GM12878 (cell line): ENCODE measurements at regions not wholly inside any gene's neighbourhood (a gene's known extent, or its start where the extent isn't known, plus 50 kb on each side); places are given as distances from the start of the nearest gene placed in this dataset.

Source experiments
- ATAC-seq: fragments of 200-7000 bp; cut with Tn5 transposase; 3 replicates; pipeline ENCODE4 v1.9.1; 2020; ENCODE audit warnings: mild to moderate bottlenecking, moderate library complexity
- BruUV-seq: library from RNA; stranded (reverse); fragments of 400-500 nt; replicated peaks from 2 replicates; lab custom pipeline; 2021; lab: Mats Ljungman, UMichigan
- CTCF ChIA-PET: fragments of 300-600 bp; sonication (Branson Sonifier 250); formaldehyde crosslinking; extraction: SDS; loops from one replicate; lab custom pipeline; 2021; ENCODE audit warnings: inconsistent platforms; lab: Yijun Ruan, JAX
- POLR2A ChIA-PET: fragments of 350-600 bp; formaldehyde crosslinking; extraction: SDS; loops from one replicate; lab custom pipeline; 2021; ENCODE audit warnings: inconsistent platforms; lab: Charles Lee
- RAD21 ChIA-PET: fragments of 300-600 bp; sonication (Branson Sonifier 250); formaldehyde crosslinking; loops from one replicate; lab custom pipeline; 2023; ENCODE audit warnings: antibody characterized with exemption; ENCODE audit not compliant: unreplicated experiment; lab: Charles Lee
- SMC1A ChIA-PET: fragments of 300-600 bp; sonication (Branson Sonifier 250); formaldehyde crosslinking; loops from one replicate; lab custom pipeline; 2023; ENCODE audit not compliant: unreplicated experiment, uncharacterized antibody; lab: Charles Lee
- DNase-seq: peaks from one replicate; pipeline ENCODE4 v3.0.0-alpha.2; 2011; ENCODE audit warnings: low read depth, low spot score
- FAIRE-seq: peaks from 3 replicates; lab custom pipeline; 2011; peaks lifted over from hg19 to GRCh38; lab: Jason Lieb, UNC
- H2AFZ ChIP-seq: 2 replicates; pipeline ENCODE4 v1.6.0; 2011; ENCODE audit warnings: low read depth, low read length, control low read depth; ENCODE audit not compliant: control insufficient read depth
- H3K27ac ChIP-seq: 2 replicates; pipeline ENCODE4 v1.5.1; 2011; ENCODE audit warnings: control low read depth; ENCODE audit not compliant: control insufficient read depth, insufficient read depth
- H3K27me3 ChIP-seq, 2 experiments: replicated peaks in 1 of 2; 2 replicates each; pipeline versions ENCODE4 v1.6.0 to v1.6.1; 2011; ENCODE audit warnings: low read length in 1 of 2; ENCODE audit not compliant: control insufficient read depth in 2 of 2, insufficient read depth in 2 of 2
- H3K36me3 ChIP-seq, 2 experiments: 2 replicates each; pipeline ENCODE4 v1.5.1; 2011; ENCODE audit warnings: low read length in 1 of 2; ENCODE audit not compliant: control insufficient read depth in 2 of 2, insufficient read depth in 2 of 2
- H3K4me1 ChIP-seq: 2 replicates; pipeline ENCODE4 v1.6.1; 2011; ENCODE audit warnings: mild to moderate bottlenecking, low read length, moderate library complexity, mixed read lengths; ENCODE audit not compliant: control insufficient read depth, insufficient read depth
- H3K4me2 ChIP-seq: 2 replicates; pipeline ENCODE4 v1.6.0; 2011; ENCODE audit warnings: control low read depth; ENCODE audit not compliant: control insufficient read depth, insufficient read depth
- H3K4me3 ChIP-seq: fragments of 200-600 bp; sonication (generic); 2 replicates; pipeline ENCODE4 v1.5.1; 2016
- H3K79me2 ChIP-seq: 2 replicates; pipeline ENCODE4 v1.6.0; 2011; ENCODE audit warnings: low read length; ENCODE audit not compliant: control insufficient read depth, insufficient read depth
- H3K9ac ChIP-seq: 2 replicates; pipeline ENCODE4 v1.8.0; 2011; ENCODE audit warnings: low read length, control low read depth, mixed read lengths; ENCODE audit not compliant: control insufficient read depth, insufficient read depth
- H3K9me3 ChIP-seq: replicated peaks from 3 replicates; pipeline ENCODE4 v1.5.1; 2011; ENCODE audit warnings: mild to moderate bottlenecking, low read length; ENCODE audit not compliant: control insufficient read depth, insufficient read depth
- H4K20me1 ChIP-seq: 2 replicates; pipeline ENCODE4 v1.6.0; 2011; ENCODE audit not compliant: control insufficient read depth, insufficient read depth
- BACH1 ChIP-seq: fragments of 450-650 bp; IDR thresholded peaks from 2 replicates; pipeline ENCODE4 v1.6.1; 2017; ENCODE audit warnings: mild to moderate bottlenecking, borderline replicate concordance
- BRCA1 ChIP-seq: IDR thresholded peaks from 2 replicates; pipeline ENCODE4 v1.6.1; 2011; ENCODE audit warnings: low read depth, low read length, improper control_type of control experiment
- CHD1 ChIP-seq: IDR thresholded peaks from 2 replicates; pipeline ENCODE4 v1.6.1; 2012; ENCODE audit warnings: low read depth, low read length, improper control_type of control experiment
- CREB1 ChIP-seq: IDR thresholded peaks from 2 replicates; pipeline ENCODE4 v1.6.1; 2012; ENCODE audit warnings: low read depth, mild to moderate bottlenecking, inconsistent platforms
- E2F4 ChIP-seq: IDR thresholded peaks from 2 replicates; pipeline ENCODE4 v1.6.1; 2012; ENCODE audit warnings: low read depth, low read length, improper control_type of control experiment
- HDAC6 ChIP-seq: fragments of 200-600 bp; sonication (generic); IDR thresholded peaks from one replicate; pipeline ENCODE4 v1.8.0; 2017; ENCODE audit warnings: antibody characterized with exemption; ENCODE audit not compliant: unreplicated experiment
- MLLT1 ChIP-seq: fragments of 450-650 bp; IDR thresholded peaks from 2 replicates; pipeline ENCODE4 v1.6.1; 2016; ENCODE audit warnings: mild to moderate bottlenecking
- PAX5 ChIP-seq: IDR thresholded peaks from 2 replicates; pipeline ENCODE4 v1.6.1; 2011; ENCODE audit warnings: low read depth, low read length, borderline replicate concordance
- RAD51 ChIP-seq: fragments of 450-650 bp; IDR thresholded peaks from 2 replicates; pipeline ENCODE4 v1.6.1; 2016; ENCODE audit warnings: moderate library complexity, mild to moderate bottlenecking, inconsistent platforms
- RELB ChIP-seq: fragments of 450-650 bp; IDR thresholded peaks from 2 replicates; pipeline ENCODE4 v1.6.1; 2017; ENCODE audit warnings: low read depth, mild to moderate bottlenecking, moderate library complexity
- SIN3A ChIP-seq: IDR thresholded peaks from 2 replicates; pipeline ENCODE4 v1.6.1; 2012; ENCODE audit warnings: low read depth, low read length, improper control_type of control experiment
- SMAD1 ChIP-seq: fragments of 450-650 bp; IDR thresholded peaks from 2 replicates; pipeline ENCODE4 v1.6.1; 2018; ENCODE audit warnings: mild to moderate bottlenecking, low read depth; ENCODE audit not compliant: partially characterized antibody
- STAT3 ChIP-seq: IDR thresholded peaks from 2 replicates; pipeline ENCODE4 v1.6.1; 2011; ENCODE audit warnings: low read depth, low read length, improper control_type of control experiment
- SUPT20H ChIP-seq: IDR thresholded peaks from 2 replicates; pipeline ENCODE4 v1.6.1; 2011; ENCODE audit warnings: low read depth, mild to moderate bottlenecking, low read length, moderate library complexity, borderline replicate concordance; ENCODE audit not compliant: control insufficient read depth
- TCF3 ChIP-seq: IDR thresholded peaks from 2 replicates; pipeline ENCODE4 v1.6.1; 2012; ENCODE audit warnings: low read depth, mild to moderate bottlenecking, low read length, borderline replicate concordance; ENCODE audit not compliant: insufficient read depth
- WRNIP1 ChIP-seq: IDR thresholded peaks from 2 replicates; pipeline ENCODE4 v1.6.1; 2011; ENCODE audit warnings: low read depth, low read length, improper control_type of control experiment, borderline replicate concordance
- ZBTB11 ChIP-seq: fragments of 450-650 bp; formaldehyde crosslinking; IDR thresholded peaks from 2 replicates; pipeline ENCODE4 v1.5.0; 2022; ENCODE audit warnings: mild to moderate bottlenecking, missing genetic modification characterization
- ZNF24 ChIP-seq: fragments of 450-650 bp; IDR thresholded peaks from 2 replicates; pipeline ENCODE4 v1.6.1; 2017; ENCODE audit warnings: antibody characterized with exemption, mild to moderate bottlenecking
- ZSCAN29 ChIP-seq: fragments of 450-650 bp; IDR thresholded peaks from 2 replicates; pipeline ENCODE4 v1.6.1; 2017; ENCODE audit warnings: mild to moderate bottlenecking, moderate library complexity
- WGBS: methylation state at CpG from one replicate; pipeline ENCODE4 v1.1.6; 2016; ENCODE audit warnings: low lambda C conversion rate; ENCODE audit not compliant: insufficient replicate concordance, insufficient coverage; ENCODE audit errors: missing lambda C conversion rate; 5-methylcytosine and 5-hydroxymethylcytosine counted together
- in situ Hi-C: fragments of 300-500 bp; cut with MboI; formaldehyde crosslinking; loops from 9 replicates; pipeline ENCODE4 v1.14.3; 2018; ENCODE audit warnings: mixed read lengths
- intact Hi-C: fragments of 100-400 bp; cut with micrococcal nuclease; formaldehyde crosslinking; loops from one replicate; pipeline ENCODE4 v1.14.2; 2022; ENCODE audit not compliant: unreplicated experiment

GRCh38 chr2:180071797-180072196 is 64.7 kb upstream of the CWC22 start:
- Histone ChIP-seq H3K9me3 (no peaks in the 10 kb centered on the region), H2AFZ (no peak overlapping the region), H3K27me3 (no peaks in the 10 kb centered on the region), H3K4me3 (no peak overlapping the region), H3K36me3 (no peaks in the 10 kb centered on the region), H3K4me1 (no peaks in the 10 kb centered on the region), H3K9ac (no peak overlapping the region), H3K4me2 (no peak overlapping the region), H3K79me2 (no peaks in the 10 kb centered on the region), H4K20me1 (no peaks in the 10 kb centered on the region), H3K27ac (no peak overlapping the region)
- DNase-seq (no peak), ATAC-seq (no peak), FAIRE-seq (no peak)
- intact Hi-C loops (no loop called here), in situ Hi-C loops (no loop called here)
- ChIA-PET RAD21 (no interaction called here), SMC1A (interaction anchor here (1.6 kb wide), 1 partner anchor 16 kb away, joined by 4 read pairs; no protein-coding TSS in a partner anchor), CTCF (no interaction called here), POLR2A (no interaction called here)
- 78% methylated on average over 3 of the region's 3 CpGs for whole genome bisulfite sequencing
- BruUV-seq: no TSS peak
- TF ChIP-seq ZBTB11 (CRISPR knock-in tag) (no peak), WRNIP1 (no peak), PAX5 (no peak), SUPT20H (no peak), SIN3A (no peak), ZSCAN29 (no peak), E2F4 (no peak), CREB1 (no peak), RELB (no peak), BACH1 (no peak), SMAD1 (no peak), CHD1 (no peak), MLLT1 (no peak), ZNF24 (no peak), STAT3 (no peak), BRCA1 (no peak), RAD51 (no peak), TCF3 (no peak), HDAC6 (no peak)
